ENCODE measurements at regions not wholly inside any gene's neighbourhood (a gene's known extent, or its start where the extent isn't known, plus 50 kb on each side); places are given as distances from the start of the nearest gene placed in this dataset.

- TF ChIP-seq TAF1 (IDR thresholded peaks at IDR 0.05; ENCODE audit: borderline replicate concordance, insufficient read depth, low read length) (no peak), SIN3A (IDR thresholded peaks at IDR 0.05; ENCODE audit: borderline replicate concordance, insufficient read depth, low read length) (no peak)
Measured at GRCh38 chr6:74439123-74439811, 743.3 kb downstream of the CD109 start.

- no peak for TF ChIP-seq REST (IDR thresholded peaks at IDR 0.05; ENCODE audit: insufficient read depth in 1 of 2, low read depth in 2 of 2, low read length in 2 of 2)
- TF ChIP-seq POLR2AphosphoS5 (IDR thresholded peaks at IDR 0.05; ENCODE audit: low read depth, low read length), result no peak
- TF ChIP-seq TAF1 (IDR thresholded peaks at IDR 0.05; ENCODE audit: borderline replicate concordance, insufficient read depth, low read length), result no peak
- TF ChIP-seq FOXP2 (optimal IDR thresholded peaks at IDR 0.05; ENCODE audit: borderline replicate concordance, extremely low read depth, extremely low read length, insufficient read depth), result no peak
- no peak for TF ChIP-seq SIN3A (IDR thresholded peaks at IDR 0.05; ENCODE audit: borderline replicate concordance, insufficient read depth, low read length)
Measured at GRCh38 chr6:74434171-74434570, 738.2 kb downstream of the CD109 start.

GRCh38 chr6:74431873-74432580 lies 736.0 kb downstream of the CD109 start:
- no peak for TF ChIP-seq FOXP2 (optimal IDR thresholded peaks at IDR 0.05; ENCODE audit: borderline replicate concordance, extremely low read depth, extremely low read length, insufficient read depth)
- TF ChIP-seq REST (IDR thresholded peaks at IDR 0.05; ENCODE audit: insufficient read depth in 1 of 2, low read depth in 2 of 2, low read length in 2 of 2), result no peak
- no peak for TF ChIP-seq POLR2AphosphoS5 (IDR thresholded peaks at IDR 0.05; ENCODE audit: low read depth, low read length)
- no peak for TF ChIP-seq SIN3A (IDR thresholded peaks at IDR 0.05; ENCODE audit: borderline replicate concordance, insufficient read depth, low read length)
- no peak for TF ChIP-seq TAF1 (IDR thresholded peaks at IDR 0.05; ENCODE audit: borderline replicate concordance, insufficient read depth, low read length)

- TF ChIP-seq SIN3A (IDR thresholded peaks at IDR 0.05; ENCODE audit: borderline replicate concordance, insufficient read depth, low read length) (no peak), TAF1 (IDR thresholded peaks at IDR 0.05; ENCODE audit: borderline replicate concordance, insufficient read depth, low read length) (no peak), POLR2AphosphoS5 (IDR thresholded peaks at IDR 0.05; ENCODE audit: low read depth, low read length) (no peak), FOXP2 (optimal IDR thresholded peaks at IDR 0.05; ENCODE audit: borderline replicate concordance, extremely low read depth, extremely low read length, insufficient read depth) (no peak), REST (IDR thresholded peaks at IDR 0.05; ENCODE audit: insufficient read depth in 1 of 2, low read depth in 2 of 2, low read length in 2 of 2) (no peak)
Measured at GRCh38 chr6:74420221-74420620, 724.2 kb downstream of the CD109 start.

- no peak for TF ChIP-seq SIN3A (IDR thresholded peaks at IDR 0.05; ENCODE audit: borderline replicate concordance, insufficient read depth, low read length)
- no peak for TF ChIP-seq REST (IDR thresholded peaks at IDR 0.05; ENCODE audit: insufficient read depth in 1 of 2, low read depth in 2 of 2, low read length in 2 of 2)
- TF ChIP-seq POLR2AphosphoS5 (IDR thresholded peaks at IDR 0.05; ENCODE audit: low read depth, low read length), result no peak
- no peak for TF ChIP-seq FOXP2 (optimal IDR thresholded peaks at IDR 0.05; ENCODE audit: borderline replicate concordance, extremely low read depth, extremely low read length, insufficient read depth)
- no peak for TF ChIP-seq TAF1 (IDR thresholded peaks at IDR 0.05; ENCODE audit: borderline replicate concordance, insufficient read depth, low read length)
Measured at GRCh38 chr6:74415056-74415455, 719.1 kb downstream of the CD109 start.

Data from PFSK-1 (cell line).